K562 (cell line): ENCODE measurements at regions not wholly inside any gene's neighbourhood (a gene's known extent, or its start where the extent isn't known, plus 50 kb on each side); places are given as distances from the start of the nearest gene placed in this dataset.

Experiments used
- ARID3A ChIP-seq: IDR thresholded peaks from 2 replicates; pipeline ENCODE4 v1.6.1; 2012; ENCODE audit warnings: low read depth, low read length, improper control_type of control experiment, borderline replicate concordance
- BACH1 ChIP-seq: fragments of 200-800 bp; sonication (Bioruptor generic); IDR thresholded peaks from 2 replicates; pipeline ENCODE4 v1.6.1; 2016; ENCODE audit warnings: missing genetic modification characterization, missing compliant biosample characterization
- ETS2 ChIP-seq: IDR thresholded peaks from 2 replicates; pipeline ENCODE4 v1.6.1; 2016; ENCODE audit warnings: borderline replicate concordance, missing genetic modification characterization, mild to moderate bottlenecking, moderate library complexity, missing compliant biosample characterization; ENCODE audit not compliant: poor library complexity, severe bottlenecking
- L3MBTL2 ChIP-seq: fragments of 450-650 bp; IDR thresholded peaks from 2 replicates; pipeline ENCODE4 v1.6.1; 2016; ENCODE audit warnings: mild to moderate bottlenecking, moderate library complexity
- MBD2 ChIP-seq: sonication (generic); IDR thresholded peaks from 2 replicates; pipeline ENCODE4 v1.6.1; 2016; ENCODE audit warnings: low read depth, borderline replicate concordance
- NKRF ChIP-seq: fragments of 450-650 bp; IDR thresholded peaks from 2 replicates; pipeline ENCODE4 v1.6.1; 2016; ENCODE audit warnings: borderline replicate concordance
- PRMT5 ChIP-seq: sonication (generic); formaldehyde crosslinking; IDR thresholded peaks from 2 replicates; pipeline ENCODE4 v1.5.0; 2020; ENCODE audit warnings: missing genetic modification reagents
- RFX7 ChIP-seq: fragments of 250-450 bp; sonication (Bioruptor Pico); IDR thresholded peaks from 2 replicates; pipeline ENCODE4 v1.5.1; 2021; ENCODE audit warnings: mild to moderate bottlenecking
- RNF2 ChIP-seq: sonication (generic); IDR thresholded peaks from 2 replicates; pipeline ENCODE4 v1.6.1; 2016
- TAL1 ChIP-seq: fragments of 450-650 bp; IDR thresholded peaks from 2 replicates; pipeline ENCODE4 v1.6.1; 2016; ENCODE audit warnings: mild to moderate bottlenecking
- TCFL5 ChIP-seq: fragments of 250-450 bp; sonication (Bioruptor Pico); conservative IDR thresholded peaks from 2 replicates; pipeline ENCODE4 v1.6.1; 2021; ENCODE audit warnings: mild to moderate bottlenecking, moderate library complexity, matching md5 sums
- TFE3 ChIP-seq: fragments of 450-650 bp; formaldehyde crosslinking; IDR thresholded peaks from 2 replicates; pipeline ENCODE4 v1.4.0; 2020; ENCODE audit warnings: mild to moderate bottlenecking, mixed read lengths
- THAP7 ChIP-seq: fragments of 250-450 bp; sonication (Bioruptor Pico); IDR thresholded peaks from 2 replicates; pipeline ENCODE4 v1.5.0; 2021
- USF1 ChIP-seq: sonication (generic); formaldehyde crosslinking; IDR thresholded peaks from 2 replicates; pipeline ENCODE4 v1.9.0; 2022; ENCODE audit warnings: mild to moderate bottlenecking, missing genetic modification reagents
- XRCC3 ChIP-seq: fragments of 450-650 bp; IDR thresholded peaks from 2 replicates; pipeline ENCODE4 v1.6.1; 2017; ENCODE audit warnings: mild to moderate bottlenecking, moderate library complexity
- ZNF277 ChIP-seq: fragments of 250-450 bp; sonication (Bioruptor Pico); IDR thresholded peaks from 2 replicates; pipeline ENCODE4 v1.8.0; 2022; ENCODE audit warnings: inconsistent platforms, mild to moderate bottlenecking, moderate library complexity, borderline replicate concordance
- ZNF398 ChIP-seq: fragments of 250-450 bp; sonication (Bioruptor Pico); IDR thresholded peaks from 2 replicates; pipeline ENCODE4 v1.8.0; 2021; ENCODE audit warnings: moderate library complexity, mild to moderate bottlenecking, inconsistent platforms

GRCh38 chr22:49692499-49693225, 135.0 kb downstream of the BRD1 start (continued):
- TF ChIP-seq TFE3 (CRISPR knock-in tag) (peak; percentile 43), RNF2 (no peak), XRCC3 (no peak), ARID3A (no peak), ETS2 (no peak), PRMT5 (CRISPR knock-in tag) (no peak), TCFL5 (no peak), NKRF (no peak), RFX7 (CRISPR knock-in tag) (no peak), TAL1 (no peak), THAP7 (CRISPR knock-in tag) (no peak), ZNF398 (CRISPR knock-in tag) (no peak), MBD2 (no peak), BACH1 (no peak), ZNF277 (no peak), L3MBTL2 (peak; percentile 42; the same call in 1 of the 2 replicates), USF1 (peak; percentile 65)
